ENCODE measurements at regions not wholly inside any gene's neighbourhood (a gene's known extent, or its start where the extent isn't known, plus 50 kb on each side); places are given as distances from the start of the nearest gene placed in this dataset.

DNA sequence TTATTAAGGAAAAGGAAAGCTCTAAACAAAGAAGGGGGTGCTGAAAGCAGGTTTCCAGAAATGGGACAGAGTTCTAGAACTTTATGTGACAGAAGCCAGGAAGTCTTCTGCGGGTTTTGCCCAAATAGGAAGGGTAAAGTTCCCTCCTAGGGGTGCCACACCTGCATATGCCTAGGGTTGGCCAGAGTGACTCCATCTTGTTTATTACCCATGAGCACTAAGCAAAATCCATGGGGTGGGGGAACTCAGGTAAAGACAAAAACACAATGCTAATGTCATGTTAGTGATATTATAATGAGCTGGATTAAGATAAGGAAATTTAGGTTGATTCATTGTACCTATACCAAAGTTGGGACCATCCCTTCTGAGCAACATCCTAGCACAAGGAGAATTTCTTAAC, 1132.7 kb downstream of the KCNT2 start:
- TF ChIP-seq, protein P1, sequence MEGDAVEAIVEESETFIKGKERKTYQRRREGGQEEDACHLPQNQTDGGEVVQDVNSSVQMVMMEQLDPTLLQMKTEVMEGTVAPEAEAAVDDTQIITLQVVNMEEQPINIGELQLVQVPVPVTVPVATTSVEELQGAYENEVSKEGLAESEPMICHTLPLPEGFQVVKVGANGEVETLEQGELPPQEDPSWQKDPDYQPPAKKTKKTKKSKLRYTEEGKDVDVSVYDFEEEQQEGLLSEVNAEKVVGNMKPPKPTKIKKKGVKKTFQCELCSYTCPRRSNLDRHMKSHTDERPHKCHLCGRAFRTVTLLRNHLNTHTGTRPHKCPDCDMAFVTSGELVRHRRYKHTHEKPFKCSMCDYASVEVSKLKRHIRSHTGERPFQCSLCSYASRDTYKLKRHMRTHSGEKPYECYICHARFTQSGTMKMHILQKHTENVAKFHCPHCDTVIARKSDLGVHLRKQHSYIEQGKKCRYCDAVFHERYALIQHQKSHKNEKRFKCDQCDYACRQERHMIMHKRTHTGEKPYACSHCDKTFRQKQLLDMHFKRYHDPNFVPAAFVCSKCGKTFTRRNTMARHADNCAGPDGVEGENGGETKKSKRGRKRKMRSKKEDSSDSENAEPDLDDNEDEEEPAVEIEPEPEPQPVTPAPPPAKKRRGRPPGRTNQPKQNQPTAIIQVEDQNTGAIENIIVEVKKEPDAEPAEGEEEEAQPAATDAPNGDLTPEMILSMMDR (IDR thresholded peaks at IDR 0.05; ENCODE audit: control extremely low read depth, extremely low read depth) = no peak
- no peaks in the 10 kb centered on the region for H3K9me3 ChIP-seq (ENCODE audit: control insufficient read depth in 4 of 4, insufficient read depth in 3 of 4, low read length in 3 of 4)
- no peak overlapping the region for H3K4me3 ChIP-seq
- WGBS, 2 donors = 82 to 93% methylated on average over 1 of the region's 1 CpG
- DNase-seq (no peak), ATAC-seq (ENCODE audit: insufficient read depth, low FRiP score) (no peak)
- H3K9ac ChIP-seq (ENCODE audit: insufficient read depth in 1 of 2, low read length in 2 of 2) = no peak overlapping the region
- H3K27me3 ChIP-seq (ENCODE audit: control insufficient read depth in 3 of 3, insufficient read depth in 3 of 3, low read length in 2 of 3) = no peaks in the 10 kb centered on the region
- no peak overlapping the region for H3K27ac ChIP-seq (ENCODE audit: low read depth in 1 of 2, low read length in 1 of 2)
- no peaks in the 10 kb centered on the region for H3K36me3 ChIP-seq (ENCODE audit: control insufficient read depth in 4 of 4, insufficient read depth in 4 of 4, low read length in 4 of 4)
- H3K4me1 ChIP-seq (ENCODE audit: control insufficient read depth in 5 of 5, insufficient read depth in 5 of 5, low read length in 5 of 5) = no peaks in the 10 kb centered on the region

DNA sequence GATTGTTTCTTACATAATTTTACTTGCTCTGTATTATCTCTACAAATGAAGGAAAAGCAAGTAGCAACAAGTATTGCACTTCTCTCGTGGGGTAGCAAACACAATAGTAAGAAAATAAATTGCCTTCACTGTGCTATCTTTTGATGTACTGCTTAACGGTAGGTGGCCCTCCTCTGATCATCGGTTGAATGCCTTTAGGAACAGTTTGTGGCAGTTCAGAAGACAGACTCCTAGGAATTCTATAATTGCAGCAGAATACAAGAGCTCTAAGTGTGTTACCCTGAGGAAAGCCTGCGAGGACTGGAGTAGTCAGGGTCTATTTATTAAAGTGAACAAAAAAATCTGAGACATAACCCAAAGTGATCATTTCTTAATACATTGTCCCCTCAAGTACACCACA, 1135.9 kb downstream of the KCNT2 start:
- TF ChIP-seq, protein P1 (IDR thresholded peaks at IDR 0.05; ENCODE audit: control extremely low read depth, extremely low read depth) = no peak
- 49 to 55% methylated on average over 4 of the region's 4 CpGs for WGBS, 2 donors
- no peak overlapping the region for H3K9ac ChIP-seq (ENCODE audit: insufficient read depth in 1 of 2, low read length in 2 of 2)
- H3K4me1 ChIP-seq (ENCODE audit: control insufficient read depth in 5 of 5, insufficient read depth in 5 of 5, low read length in 5 of 5) = no peaks in the 10 kb centered on the region
- no peaks in the 10 kb centered on the region for H3K27me3 ChIP-seq (ENCODE audit: control insufficient read depth in 3 of 3, insufficient read depth in 3 of 3, low read length in 2 of 3)
- ATAC-seq (ENCODE audit: insufficient read depth, low FRiP score) (no peak), DNase-seq (no peak)
- no peaks in the 10 kb centered on the region for H3K9me3 ChIP-seq (ENCODE audit: control insufficient read depth in 4 of 4, insufficient read depth in 3 of 4, low read length in 3 of 4)
- H3K36me3 ChIP-seq (ENCODE audit: control insufficient read depth in 4 of 4, insufficient read depth in 4 of 4, low read length in 4 of 4) = no peaks in the 10 kb centered on the region
- no peak overlapping the region for H3K27ac ChIP-seq (ENCODE audit: low read depth in 1 of 2, low read length in 1 of 2)
- no peak overlapping the region for H3K4me3 ChIP-seq

DNA sequence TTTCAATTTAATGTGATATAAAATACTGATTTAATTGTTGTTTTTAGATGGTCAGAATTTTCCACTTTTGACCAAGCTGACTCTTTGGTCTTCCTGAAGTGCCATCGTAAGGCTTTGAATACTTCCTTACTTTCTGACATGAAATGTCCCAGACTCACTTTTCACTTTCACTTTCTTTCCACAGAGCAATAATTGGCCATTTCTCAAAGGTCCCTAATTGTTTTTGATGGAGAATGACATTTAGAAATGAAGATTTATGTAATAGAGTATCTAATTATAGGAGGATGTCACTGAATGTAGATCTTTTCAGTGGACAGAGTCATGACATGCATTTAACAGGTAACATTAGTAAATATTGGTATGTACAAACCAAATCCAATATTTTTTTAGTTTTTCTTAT, 1141.6 kb downstream of the KCNT2 start:
- DNase-seq (no peak), ATAC-seq (ENCODE audit: insufficient read depth, low FRiP score) (no peak)
- Histone ChIP-seq H3K4me1 (ENCODE audit: control insufficient read depth in 5 of 5, insufficient read depth in 5 of 5, low read length in 5 of 5) (no peaks in the 10 kb centered on the region), H3K9ac (ENCODE audit: insufficient read depth in 1 of 2, low read length in 2 of 2) (no peak overlapping the region), H3K27me3 (ENCODE audit: control insufficient read depth in 3 of 3, insufficient read depth in 3 of 3, low read length in 2 of 3) (no peaks in the 10 kb centered on the region), H3K9me3 (ENCODE audit: control insufficient read depth in 4 of 4, insufficient read depth in 3 of 4, low read length in 3 of 4) (no peaks in the 10 kb centered on the region), H3K36me3 (ENCODE audit: control insufficient read depth in 4 of 4, insufficient read depth in 4 of 4, low read length in 4 of 4) (no peaks in the 10 kb centered on the region), H3K27ac (ENCODE audit: low read depth in 1 of 2, low read length in 1 of 2) (no peak overlapping the region), H3K4me3 (no peak overlapping the region)
- 52 to 56% methylated on average over 1 of the region's 1 CpG for WGBS, 2 donors
- TF ChIP-seq, protein P1 (IDR thresholded peaks at IDR 0.05; ENCODE audit: control extremely low read depth, extremely low read depth) = no peak

DNA sequence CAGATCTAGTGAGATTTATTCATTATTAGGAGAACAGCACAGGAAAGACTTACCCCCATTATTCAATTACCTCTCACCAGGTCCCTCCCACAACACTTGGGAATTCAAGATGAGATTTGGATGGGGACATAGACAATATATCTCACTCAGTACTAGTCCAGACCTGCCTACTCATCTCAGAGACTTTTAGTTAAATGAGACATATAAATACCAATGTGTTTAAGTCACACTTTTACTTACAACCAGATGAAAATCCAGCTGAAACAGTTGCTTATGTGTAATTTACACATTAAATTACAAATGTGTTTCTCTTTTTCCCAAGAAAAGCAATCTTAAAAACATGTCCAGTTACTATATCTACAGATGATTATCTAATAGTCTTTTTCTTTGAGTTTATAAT, 1145.6 kb downstream of the KCNT2 start:
- Histone ChIP-seq H3K9me3 (ENCODE audit: control insufficient read depth in 4 of 4, insufficient read depth in 3 of 4, low read length in 3 of 4) (no peaks in the 10 kb centered on the region), H3K4me3 (no peak overlapping the region), H3K9ac (ENCODE audit: insufficient read depth in 1 of 2, low read length in 2 of 2) (no peak overlapping the region), H3K36me3 (ENCODE audit: control insufficient read depth in 4 of 4, insufficient read depth in 4 of 4, low read length in 4 of 4) (no peaks in the 10 kb centered on the region), H3K27ac (ENCODE audit: low read depth in 1 of 2, low read length in 1 of 2) (no peak overlapping the region), H3K4me1 (ENCODE audit: control insufficient read depth in 5 of 5, insufficient read depth in 5 of 5, low read length in 5 of 5) (no peaks in the 10 kb centered on the region), H3K27me3 (ENCODE audit: control insufficient read depth in 3 of 3, insufficient read depth in 3 of 3, low read length in 2 of 3) (no peaks in the 10 kb centered on the region)
- TF ChIP-seq, protein P1 (IDR thresholded peaks at IDR 0.05; ENCODE audit: control extremely low read depth, extremely low read depth) = no peak
- no peak for DNase-seq
- no peak for ATAC-seq (ENCODE audit: insufficient read depth, low FRiP score)

Data from lung (tissue), 11 donors.